GM13977 (cell line): ENCODE measurements at regions not wholly inside any gene's neighbourhood (a gene's known extent, or its start where the extent isn't known, plus 50 kb on each side); places are given as distances from the start of the nearest gene placed in this dataset.
"Not testable (repeated sequence)": the region's sequence is repeated elsewhere in the genome, so short reads cannot be mapped to it uniquely, and the experiment has no call there.

Experiments
- DNase-seq: peaks from one replicate; pipeline ENCODE4 v3.0.0; 2012; ENCODE audit warnings: low spot score
- CTCF ChIP-seq: IDR thresholded peaks from 2 replicates; pipeline ENCODE4 v1.5.1; 2012; ENCODE audit warnings: mild to moderate bottlenecking, control low read depth; ENCODE audit not compliant: insufficient read depth; ENCODE audit errors: extremely low read depth, missing control alignments
- in situ Hi-C: fragments of 300-500 bp; cut with MboI; formaldehyde crosslinking; loops from one replicate; pipeline ENCODE4 v1.12.0; 2022; ENCODE audit warnings: low sequenced_read_pairs, low pct_unique_long_range_greater_than_20kb, mixed read lengths, inconsistent platforms; ENCODE audit not compliant: unreplicated experiment

GRCh38 chr4:72690771-72691170 is 121.8 kb upstream of the ADAMTS3 start:
- in situ Hi-C loops, result no loop called here
- DNase-seq, result no peak
- no peak for TF ChIP-seq CTCF

GRCh38 chr4:72689923-72690322 is 120.9 kb upstream of the ADAMTS3 start:
- DNase-seq, result no peak
- in situ Hi-C loops, result no loop called here
- TF ChIP-seq CTCF, result no peak

- DNase-seq, in situ Hi-C loops: not testable (repeated sequence)
Observed at GRCh38 chr4:72686390-72686789, 117.4 kb upstream of the ADAMTS3 start.

- TF ChIP-seq CTCF, result no peak
- in situ Hi-C loops, result no loop called here
- DNase-seq, result no peak
Observed at GRCh38 chr4:72679666-72680065, 110.6 kb upstream of the ADAMTS3 start.

- DNase-seq, result no peak
- in situ Hi-C loops, result no loop called here
- TF ChIP-seq CTCF, result no peak
Observed at GRCh38 chr4:72677886-72678285, 108.9 kb upstream of the ADAMTS3 start.

- no peak for DNase-seq
- no peak for TF ChIP-seq CTCF
- in situ Hi-C loops, result no loop called here
Observed at GRCh38 chr4:72677265-72677664, 108.2 kb upstream of the ADAMTS3 start.

- in situ Hi-C loops, result no loop called here
- no peak for DNase-seq
Observed at GRCh38 chr4:72671980-72672379, 103.0 kb upstream of the ADAMTS3 start.

More at GRCh38 chr4:72671980-72672379, 103.0 kb upstream of the ADAMTS3 start:
- no peak for TF ChIP-seq CTCF
